T47D (cell line): ENCODE measurements at regions not wholly inside any gene's neighbourhood (a gene's known extent, or its start where the extent isn't known, plus 50 kb on each side); places are given as distances from the start of the nearest gene placed in this dataset.

ENCODE experiments used
- DNase-seq, 2 experiments: peaks; one replicate each; pipeline versions ENCODE4 v3.0.0 to v3.0.0-alpha.2; 2011 to 2012; ENCODE audit warnings: low read depth in 1 of 2, low spot score in 1 of 2
- JUND ChIP-seq: IDR thresholded peaks from 2 replicates; pipeline ENCODE4 v1.6.1; 2012; ENCODE audit warnings: low read depth
- in situ Hi-C: cut with HindIII; loops from 2 replicates; pipeline ENCODE4 v1.10.0; 2016; ENCODE audit warnings: low sequenced_read_pairs, low pct_unique_long_range_greater_than_20kb

DNA sequence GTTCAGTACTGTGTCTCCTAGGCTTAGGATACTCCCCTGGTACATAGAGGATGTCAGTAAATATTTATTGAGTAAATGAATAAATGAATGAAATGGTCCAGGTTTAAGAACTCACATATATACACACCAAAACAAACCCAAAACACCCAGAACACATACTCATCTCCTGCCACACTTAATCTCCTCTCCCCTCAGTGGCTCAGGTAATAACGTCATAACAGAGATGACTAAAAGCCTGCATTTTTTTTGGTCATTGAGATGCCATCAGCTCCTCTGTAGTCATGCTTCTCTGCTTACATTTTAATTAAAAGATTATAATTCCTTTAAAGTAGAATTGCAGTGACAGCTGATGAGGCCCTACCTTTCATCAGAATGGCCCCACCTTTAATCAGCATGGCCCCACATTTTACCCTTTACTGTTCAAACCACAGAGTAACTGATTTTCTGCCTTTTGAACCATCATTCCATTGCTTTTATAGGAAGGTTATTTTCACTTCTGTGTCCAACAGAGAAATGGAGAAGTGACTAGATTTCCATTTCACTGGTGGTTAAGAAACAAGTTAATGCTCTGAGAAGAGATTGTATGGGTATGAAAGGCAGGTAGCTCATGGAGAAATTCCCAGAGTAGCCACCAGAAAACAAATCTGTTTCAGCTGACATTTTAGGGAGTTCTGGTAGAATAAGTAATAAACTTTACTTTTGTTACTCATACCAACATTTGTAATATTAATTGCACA is 193.4 kb upstream of the ATP2B1 start:
- DNase-seq = no peak
- no peak for TF ChIP-seq JUND
- in situ Hi-C loops = no loop called here

DNA sequence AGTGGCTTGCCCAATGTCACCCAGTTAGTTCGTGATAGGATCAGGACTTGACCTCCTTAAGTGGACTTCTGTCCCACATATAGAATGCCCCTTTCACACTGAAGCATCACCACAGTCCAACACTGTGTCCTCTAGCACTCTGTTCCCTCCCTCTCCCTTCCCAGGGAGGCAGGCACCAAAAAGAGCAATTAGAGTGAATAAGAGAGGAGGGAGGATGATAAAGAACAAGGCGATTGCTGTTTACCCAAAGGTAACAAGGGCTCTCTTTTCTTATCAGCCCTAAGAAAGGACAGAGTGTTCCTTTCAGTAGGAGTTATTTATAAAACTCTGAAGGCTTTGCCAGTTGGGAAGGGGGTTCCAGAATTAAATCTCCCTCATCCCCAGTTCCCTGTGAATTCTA is 192.7 kb upstream of the ATP2B1 start:
- in situ Hi-C loops = no loop called here
- no peak for TF ChIP-seq JUND
- no peak for DNase-seq

DNA sequence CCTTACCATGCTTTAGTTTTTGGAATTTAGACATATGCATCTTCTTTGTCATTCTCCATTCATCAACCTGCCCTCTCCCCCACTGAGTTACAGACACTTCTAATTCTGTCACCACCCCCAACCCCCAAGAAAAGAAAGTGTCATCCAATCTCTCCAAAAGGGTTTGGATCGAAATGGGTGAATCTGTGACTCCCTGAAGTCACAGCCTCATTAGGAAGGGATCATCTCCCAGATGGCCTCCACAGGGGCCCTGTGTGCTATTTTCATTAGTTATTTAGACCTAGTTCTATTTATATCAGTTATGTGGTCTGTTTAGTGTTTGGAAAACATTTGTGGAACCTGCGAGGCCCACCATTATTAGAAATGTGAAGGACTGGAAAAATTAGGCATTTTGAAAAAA is 191.0 kb upstream of the ATP2B1 start:
- in situ Hi-C loops = no loop called here
- DNase-seq = no peak
- TF ChIP-seq JUND = no peak

- no peak for TF ChIP-seq JUND
- no peak for DNase-seq
- in situ Hi-C loops = no loop called here
Measured at GRCh38 chr12:89895591-89895990, 187.0 kb upstream of the ATP2B1 start.

DNA sequence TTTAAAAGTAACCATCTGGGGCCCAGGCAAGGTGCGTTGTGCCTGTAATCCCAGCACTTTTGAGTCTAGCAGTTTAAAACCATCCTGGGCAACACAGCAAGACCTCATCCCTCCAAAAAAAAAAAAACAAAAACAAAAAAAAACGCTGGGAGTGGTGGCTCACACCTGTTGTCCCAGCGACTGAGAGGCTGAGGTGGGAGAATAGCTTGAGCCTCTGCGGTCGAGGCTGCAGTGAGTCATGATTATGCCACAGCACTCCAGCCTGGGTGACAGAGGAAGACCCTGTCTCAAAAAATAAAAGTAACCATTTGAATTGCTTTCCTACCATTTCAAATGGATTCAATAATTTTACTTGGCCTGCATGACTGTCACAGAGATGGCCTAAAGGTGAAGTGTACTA is 186.5 kb upstream of the ATP2B1 start:
- in situ Hi-C loops = no loop called here
- TF ChIP-seq JUND = no peak
- no peak for DNase-seq

GRCh38 chr12:89893972-89894706 is 185.5 kb upstream of the ATP2B1 start:
- DNase-seq = no peak
- TF ChIP-seq JUND = no peak
- in situ Hi-C loops = no loop called here

DNA sequence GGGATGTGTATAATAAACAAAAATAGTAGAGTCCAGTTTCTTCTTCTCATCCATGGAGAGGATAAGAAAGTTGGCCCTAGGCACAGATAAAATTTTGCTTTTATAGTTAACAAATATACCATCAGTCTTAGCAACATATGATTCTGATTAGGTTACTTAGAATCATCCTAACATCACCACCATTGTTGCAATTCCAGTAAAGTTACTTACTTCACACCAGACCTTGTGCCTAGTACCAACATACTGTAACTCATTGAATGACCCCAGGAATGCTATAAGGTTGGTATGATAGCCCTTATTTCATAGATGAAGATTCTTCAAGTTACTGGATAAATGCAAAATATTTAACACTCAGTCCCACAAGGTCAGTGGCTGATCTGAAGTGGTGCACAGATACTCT is 183.8 kb upstream of the ATP2B1 start:
- TF ChIP-seq JUND = no peak
- DNase-seq = no peak
- in situ Hi-C loops = no loop called here

GRCh38 chr12:89891933-89892332 is 183.3 kb upstream of the ATP2B1 start:
- DNase-seq = no peak
- TF ChIP-seq JUND = no peak
- in situ Hi-C loops = no loop called here

DNA sequence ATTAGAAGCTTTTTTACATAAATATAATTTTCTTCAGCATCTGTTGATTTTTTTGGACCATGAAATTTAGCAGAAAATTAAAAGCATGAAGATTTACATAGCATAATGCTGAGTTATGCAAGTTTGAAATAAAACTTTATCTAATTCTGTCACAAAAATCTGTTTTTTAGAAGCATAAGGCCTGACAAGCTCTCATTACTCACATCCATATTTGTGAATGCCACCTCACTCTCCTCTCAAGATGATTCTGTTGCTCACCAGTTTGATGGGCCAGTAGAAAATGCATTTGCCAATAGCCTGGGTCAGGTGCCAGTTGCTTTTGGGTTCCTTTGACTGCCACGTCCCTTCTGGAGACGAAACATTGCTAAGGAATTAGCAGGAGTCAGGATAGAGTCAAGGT is 181.5 kb upstream of the ATP2B1 start:
- in situ Hi-C loops = no loop called here
- TF ChIP-seq JUND = no peak
- DNase-seq = no peak

- DNase-seq = no peak
- in situ Hi-C loops = no loop called here
Measured at GRCh38 chr12:89889062-89889461, 180.4 kb upstream of the ATP2B1 start.

GRCh38 chr12:89884952-89885351 is 176.3 kb upstream of the ATP2B1 start:
- in situ Hi-C loops = no loop called here

More at GRCh38 chr12:89889062-89889461, 180.4 kb upstream of the ATP2B1 start:
- no peak for TF ChIP-seq JUND

DNA sequence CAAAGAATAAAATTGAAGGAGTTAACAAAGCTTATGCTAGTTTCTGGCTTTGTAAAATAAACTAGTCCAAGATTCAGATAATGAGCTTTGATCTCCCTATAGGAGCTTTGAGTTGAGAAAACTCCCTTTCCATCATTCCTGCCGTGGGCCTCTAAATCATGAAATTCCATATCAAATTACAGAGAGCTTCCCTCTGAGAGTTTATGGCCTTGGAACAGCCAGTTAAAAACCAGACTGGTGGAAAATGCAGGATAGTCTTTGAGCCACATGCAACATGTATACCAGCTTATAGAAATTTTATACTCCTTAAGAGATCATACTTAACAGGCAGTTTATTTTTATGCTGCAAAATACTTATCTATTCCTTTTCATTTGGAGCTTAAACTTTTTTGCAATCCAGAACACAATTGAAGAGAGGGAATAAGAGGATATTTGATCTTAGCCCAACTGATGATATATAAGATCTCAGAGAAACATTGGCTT is 175.8 kb upstream of the ATP2B1 start:
- no peak for TF ChIP-seq JUND
- in situ Hi-C loops = no loop called here
- no peak for DNase-seq

More at GRCh38 chr12:89884952-89885351, 176.3 kb upstream of the ATP2B1 start:
- DNase-seq = no peak
- no peak for TF ChIP-seq JUND

DNA sequence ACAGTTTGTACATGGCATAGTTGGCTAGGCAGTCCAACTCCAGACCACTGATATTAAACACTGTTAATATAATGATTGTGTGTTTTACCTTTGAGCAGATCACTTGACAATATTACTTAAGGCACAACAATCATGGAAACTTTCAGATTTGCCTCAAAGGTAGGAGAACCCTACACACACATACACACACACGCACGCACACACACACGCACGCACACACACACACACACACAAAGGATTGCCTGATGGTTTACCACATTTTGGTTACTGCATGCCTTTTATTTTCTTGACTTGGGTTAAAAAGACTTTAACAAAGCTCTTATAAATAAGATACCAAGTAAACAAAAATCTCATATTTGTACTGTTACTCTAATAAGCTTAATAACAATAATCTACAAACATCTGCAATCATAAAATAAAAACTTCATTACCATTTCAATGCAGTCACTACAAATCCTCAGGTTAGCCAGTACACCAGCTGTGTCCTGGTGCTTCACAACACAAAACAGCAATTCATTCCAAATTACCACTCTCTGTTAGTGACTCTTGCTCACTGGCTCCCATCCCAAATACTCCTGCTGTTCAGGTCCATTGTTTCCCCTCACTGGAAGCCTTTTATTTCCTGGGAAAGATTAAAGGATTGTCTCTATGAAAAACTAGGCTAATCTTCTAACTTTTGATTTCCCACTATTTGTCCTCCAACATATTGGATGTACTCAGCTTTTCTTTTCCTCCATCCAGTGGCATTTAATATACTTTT is 175.2 kb upstream of the ATP2B1 start:
- in situ Hi-C loops = no loop called here
- no peak for DNase-seq
- TF ChIP-seq JUND = no peak
